KMS-11 (cell line): ENCODE measurements at regions not wholly inside any gene's neighbourhood (a gene's known extent, or its start where the extent isn't known, plus 50 kb on each side); places are given as distances from the start of the nearest gene placed in this dataset.

Experiments used
- H2AFZ ChIP-seq: fragments of 200-600 bp; sonication (generic); 2 replicates; pipeline ENCODE4 v1.6.1; 2016; ENCODE audit warnings: antibody characterized with exemption, mixed run types, low read depth
- H3K27ac ChIP-seq: fragments of 200-600 bp; sonication (generic); 2 replicates; pipeline ENCODE4 v1.6.1; 2016; ENCODE audit warnings: mild to moderate bottlenecking, mixed run types
- H3K27me3 ChIP-seq: fragments of 200-600 bp; sonication (generic); 2 replicates; pipeline ENCODE4 v1.6.1; 2017; ENCODE audit warnings: mild to moderate bottlenecking, low read depth, mixed run types, moderate library complexity; ENCODE audit not compliant: insufficient read depth
- H3K36me3 ChIP-seq: fragments of 200-600 bp; sonication (generic); 2 replicates; pipeline ENCODE4 v1.6.1; 2017; ENCODE audit warnings: mild to moderate bottlenecking, mixed run types; ENCODE audit not compliant: insufficient read depth
- H3K4me1 ChIP-seq: fragments of 200-600 bp; sonication (generic); 2 replicates; pipeline ENCODE4 v1.6.1; 2016; ENCODE audit warnings: mild to moderate bottlenecking, low read depth, mixed run types; ENCODE audit not compliant: poor library complexity, severe bottlenecking
- H3K4me2 ChIP-seq: fragments of 200-600 bp; sonication (generic); 2 replicates; pipeline ENCODE4 v1.7.0; 2016; ENCODE audit warnings: mild to moderate bottlenecking, mixed run types
- H3K4me3 ChIP-seq: fragments of 200-600 bp; sonication (generic); IDR thresholded peaks from 2 replicates; pipeline ENCODE4 v1.6.1; 2017; ENCODE audit warnings: low read depth, low read length, mixed read lengths; ENCODE audit not compliant: insufficient read depth
- H3K79me2 ChIP-seq: fragments of 200-600 bp; sonication (generic); 2 replicates; pipeline ENCODE4 v1.6.1; 2016; ENCODE audit warnings: low read depth, mixed run types; ENCODE audit not compliant: insufficient read depth
- H3K9ac ChIP-seq: fragments of 200-600 bp; sonication (generic); 2 replicates; pipeline ENCODE4 v1.6.1; 2016; ENCODE audit warnings: mild to moderate bottlenecking, mixed run types
- H4K20me1 ChIP-seq: fragments of 200-600 bp; sonication (generic); 2 replicates; pipeline ENCODE4 v1.6.1; 2016; ENCODE audit warnings: mild to moderate bottlenecking, mixed run types; ENCODE audit not compliant: insufficient read depth
- CTCF ChIP-seq: fragments of 200-600 bp; sonication (generic); conservative IDR thresholded peaks from 2 replicates; pipeline ENCODE4 v1.6.1; 2017; ENCODE audit warnings: low read depth, mild to moderate bottlenecking, antibody characterized with exemption, low read length, moderate library complexity, mixed read lengths

- H2AFZ ChIP-seq = no peak overlapping the region
- no peak overlapping the region for H3K27ac ChIP-seq
- H3K4me3 ChIP-seq = no peak overlapping the region
- H3K27me3 ChIP-seq = no peaks in the 10 kb centered on the region
- no peaks in the 10 kb centered on the region for H4K20me1 ChIP-seq
- H3K4me1 ChIP-seq = no peaks in the 10 kb centered on the region
- H3K79me2 ChIP-seq = no peaks in the 10 kb centered on the region
- H3K9ac ChIP-seq = no peak overlapping the region
- H3K4me2 ChIP-seq = no peak overlapping the region
- no peaks in the 10 kb centered on the region for H3K36me3 ChIP-seq
- TF ChIP-seq CTCF = no peak
Observed at GRCh38 chr9:30773427-30773826, 1611.0 kb upstream of the ACO1 start.

- H3K36me3 ChIP-seq = no peaks in the 10 kb centered on the region
- no peaks in the 10 kb centered on the region for H4K20me1 ChIP-seq
- H3K9ac ChIP-seq = no peak overlapping the region
- TF ChIP-seq CTCF = no peak
- no peak overlapping the region for H3K4me3 ChIP-seq
- H3K4me2 ChIP-seq = no peak overlapping the region
- no peaks in the 10 kb centered on the region for H3K27me3 ChIP-seq
- H2AFZ ChIP-seq = no peak overlapping the region
- no peak overlapping the region for H3K27ac ChIP-seq
- no peaks in the 10 kb centered on the region for H3K79me2 ChIP-seq
- no peaks in the 10 kb centered on the region for H3K4me1 ChIP-seq
Observed at GRCh38 chr9:30774326-30774725, 1610.1 kb upstream of the ACO1 start.

- no peak overlapping the region for H2AFZ ChIP-seq
- no peak overlapping the region for H3K27ac ChIP-seq
- H4K20me1 ChIP-seq = no peaks in the 10 kb centered on the region
- no peaks in the 10 kb centered on the region for H3K27me3 ChIP-seq
- no peak overlapping the region for H3K4me2 ChIP-seq
- H3K79me2 ChIP-seq = no peaks in the 10 kb centered on the region
- H3K36me3 ChIP-seq = no peaks in the 10 kb centered on the region
- TF ChIP-seq CTCF = no peak
- H3K4me3 ChIP-seq = no peak overlapping the region
- H3K9ac ChIP-seq = no peak overlapping the region
- no peaks in the 10 kb centered on the region for H3K4me1 ChIP-seq
Observed at GRCh38 chr9:30775236-30775635, 1609.2 kb upstream of the ACO1 start.

- TF ChIP-seq CTCF = no peak
- Histone ChIP-seq H3K4me2 (no peak overlapping the region), H4K20me1 (no peaks in the 10 kb centered on the region), H3K27ac (no peak overlapping the region), H3K36me3 (no peaks in the 10 kb centered on the region), H3K27me3 (no peaks in the 10 kb centered on the region), H3K4me1 (no peaks in the 10 kb centered on the region), H3K79me2 (no peaks in the 10 kb centered on the region), H3K9ac (no peak overlapping the region), H3K4me3 (no peak overlapping the region), H2AFZ (no peak overlapping the region)
Observed at GRCh38 chr9:30796764-30797163, 1587.7 kb upstream of the ACO1 start.
